Astrocyte (in vitro differentiated cells and primary cell): ENCODE measurements at regions not wholly inside any gene's neighbourhood (a gene's known extent, or its start where the extent isn't known, plus 50 kb on each side); places are given as distances from the start of the nearest gene placed in this dataset.
A peak's percentile ranks its signal among the peaks of the same experiment; 100 is the strongest.

Experiments used
- DNase-seq: peaks from one replicate; pipeline ENCODE4 v3.0.0-alpha.2; 2010; ENCODE audit warnings: low read depth
- FAIRE-seq: peaks from 2 replicates; lab custom pipeline; 2011; peaks lifted over from hg19 to GRCh38; lab: Jason Lieb, UNC
- H2AFZ ChIP-seq: 2 replicates; pipeline ENCODE4 v1.6.0; 2012; ENCODE audit warnings: low read depth, low read length, inconsistent platforms
- H3K27ac ChIP-seq: 2 replicates; pipeline ENCODE4 v1.5.1; 2011; ENCODE audit warnings: low read depth, low read length, inconsistent platforms
- H3K27me3 ChIP-seq: 2 replicates; pipeline ENCODE4 v1.6.0; 2011; ENCODE audit warnings: low read length, inconsistent platforms; ENCODE audit not compliant: insufficient read depth
- H3K36me3 ChIP-seq: 2 replicates; pipeline ENCODE4 v1.5.1; 2011; ENCODE audit warnings: low read length, inconsistent platforms; ENCODE audit not compliant: insufficient read depth
- H3K4me1 ChIP-seq: 2 replicates; pipeline ENCODE4 v1.5.1; 2011; ENCODE audit warnings: low read length, inconsistent platforms; ENCODE audit not compliant: insufficient read depth
- H3K4me2 ChIP-seq: 2 replicates; pipeline ENCODE4 v1.6.0; 2012; ENCODE audit warnings: low read length, inconsistent platforms
- H3K4me3 ChIP-seq: 2 replicates; pipeline ENCODE4 v1.5.1; 2011; ENCODE audit warnings: low read depth, mild to moderate bottlenecking, low read length, inconsistent platforms; ENCODE audit not compliant: insufficient read depth
- H3K79me2 ChIP-seq: 2 replicates; pipeline ENCODE4 v1.6.0; 2012; ENCODE audit warnings: mild to moderate bottlenecking, low read length, inconsistent platforms; ENCODE audit not compliant: insufficient read depth
- H3K9ac ChIP-seq: 2 replicates; pipeline ENCODE4 v1.6.0; 2012; ENCODE audit warnings: mild to moderate bottlenecking, low read length, inconsistent platforms
- H3K9me3 ChIP-seq: 2 replicates; pipeline ENCODE4 v1.5.1; 2012; ENCODE audit warnings: low read depth, mild to moderate bottlenecking, low read length, inconsistent platforms; ENCODE audit not compliant: insufficient read depth
- H4K20me1 ChIP-seq: 2 replicates; pipeline ENCODE4 v1.6.0; 2012; ENCODE audit warnings: low read length, inconsistent platforms; ENCODE audit not compliant: insufficient read depth
- H3K27ac Mint-ChIP-seq: one replicate; pipeline ENCODE4 v1.8.0; 2021; ENCODE audit warnings: mild to moderate bottlenecking, mixed read lengths; ENCODE audit not compliant: unreplicated experiment
- H3K27me3 Mint-ChIP-seq: one replicate; pipeline ENCODE4 v1.8.0; 2021; ENCODE audit warnings: low read depth, mixed read lengths; ENCODE audit not compliant: unreplicated experiment
- H3K36me3 Mint-ChIP-seq: one replicate; pipeline ENCODE4 v1.8.0; 2021; ENCODE audit warnings: low read depth, mixed read lengths; ENCODE audit not compliant: unreplicated experiment
- H3K4me1 Mint-ChIP-seq: one replicate; pipeline ENCODE4 v1.8.0; 2021; ENCODE audit warnings: low read depth, mixed read lengths; ENCODE audit not compliant: unreplicated experiment
- H3K4me3 Mint-ChIP-seq: one replicate; pipeline ENCODE4 v1.8.0; 2021; ENCODE audit warnings: mild to moderate bottlenecking, moderate library complexity, mixed read lengths; ENCODE audit not compliant: unreplicated experiment
- H3K9me3 Mint-ChIP-seq: one replicate; pipeline ENCODE4 v1.8.0; 2021; ENCODE audit warnings: mild to moderate bottlenecking, mixed read lengths; ENCODE audit not compliant: unreplicated experiment
- EZH2 ChIP-seq: IDR thresholded peaks from 2 replicates; pipeline ENCODE4 v1.6.1; 2012; ENCODE audit warnings: mild to moderate bottlenecking, low read length, inconsistent platforms; ENCODE audit not compliant: insufficient read depth
- TF ChIP-seq, protein P1 (sequence below): IDR thresholded peaks from 2 replicates; pipeline ENCODE4 v1.5.1; 2011; ENCODE audit warnings: low read depth, mild to moderate bottlenecking, inconsistent platforms, low read length, moderate library complexity; ENCODE audit not compliant: insufficient read depth

DNA sequence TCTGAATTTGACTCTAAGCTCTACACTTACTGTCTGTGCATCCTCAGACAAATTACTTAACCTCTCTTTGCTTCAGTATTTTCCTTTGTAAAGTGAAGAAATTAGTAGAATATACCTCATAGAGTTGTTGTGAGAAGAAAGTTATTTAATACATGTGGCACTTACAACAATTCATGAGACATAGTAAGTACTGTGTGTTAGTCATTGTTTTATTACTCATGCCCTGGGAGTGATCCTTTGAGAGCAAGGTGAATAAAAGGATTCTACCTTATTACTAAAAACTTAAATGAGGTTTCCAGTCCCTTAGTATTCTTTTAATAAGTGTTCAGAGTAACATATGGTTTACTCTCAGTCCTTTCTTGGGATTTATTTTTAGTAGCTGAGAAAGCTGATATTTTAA, 233.6 kb upstream of the MAP3K7 start:
- H3K4me2 ChIP-seq: no peak overlapping the region
- H3K4me1 ChIP-seq: no peaks in the 10 kb centered on the region
- H2AFZ ChIP-seq: no peak overlapping the region
- Mint-ChIP-seq H3K27me3 (no peaks in the 10 kb centered on the region), H3K4me3 (no peak overlapping the region), H3K9me3 (no peaks in the 10 kb centered on the region), H3K36me3 (no peaks in the 10 kb centered on the region), H3K4me1 (peaks cover 3% of the 10 kb centered on the region), H3K27ac (no peak overlapping the region)
- H3K4me3 ChIP-seq: no peak overlapping the region
- H3K36me3 ChIP-seq: no peaks in the 10 kb centered on the region
- DNase-seq: no peak
- FAIRE-seq: no peak
- H3K79me2 ChIP-seq: no peaks in the 10 kb centered on the region
- H3K27ac ChIP-seq: no peak overlapping the region
- no peak for TF ChIP-seq EZH2
- TF ChIP-seq, protein P1, sequence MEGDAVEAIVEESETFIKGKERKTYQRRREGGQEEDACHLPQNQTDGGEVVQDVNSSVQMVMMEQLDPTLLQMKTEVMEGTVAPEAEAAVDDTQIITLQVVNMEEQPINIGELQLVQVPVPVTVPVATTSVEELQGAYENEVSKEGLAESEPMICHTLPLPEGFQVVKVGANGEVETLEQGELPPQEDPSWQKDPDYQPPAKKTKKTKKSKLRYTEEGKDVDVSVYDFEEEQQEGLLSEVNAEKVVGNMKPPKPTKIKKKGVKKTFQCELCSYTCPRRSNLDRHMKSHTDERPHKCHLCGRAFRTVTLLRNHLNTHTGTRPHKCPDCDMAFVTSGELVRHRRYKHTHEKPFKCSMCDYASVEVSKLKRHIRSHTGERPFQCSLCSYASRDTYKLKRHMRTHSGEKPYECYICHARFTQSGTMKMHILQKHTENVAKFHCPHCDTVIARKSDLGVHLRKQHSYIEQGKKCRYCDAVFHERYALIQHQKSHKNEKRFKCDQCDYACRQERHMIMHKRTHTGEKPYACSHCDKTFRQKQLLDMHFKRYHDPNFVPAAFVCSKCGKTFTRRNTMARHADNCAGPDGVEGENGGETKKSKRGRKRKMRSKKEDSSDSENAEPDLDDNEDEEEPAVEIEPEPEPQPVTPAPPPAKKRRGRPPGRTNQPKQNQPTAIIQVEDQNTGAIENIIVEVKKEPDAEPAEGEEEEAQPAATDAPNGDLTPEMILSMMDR: no peak
- H3K27me3 ChIP-seq: no peaks in the 10 kb centered on the region
- no peak overlapping the region for H3K9ac ChIP-seq
- no peaks in the 10 kb centered on the region for H3K9me3 ChIP-seq
- no peaks in the 10 kb centered on the region for H4K20me1 ChIP-seq

DNA sequence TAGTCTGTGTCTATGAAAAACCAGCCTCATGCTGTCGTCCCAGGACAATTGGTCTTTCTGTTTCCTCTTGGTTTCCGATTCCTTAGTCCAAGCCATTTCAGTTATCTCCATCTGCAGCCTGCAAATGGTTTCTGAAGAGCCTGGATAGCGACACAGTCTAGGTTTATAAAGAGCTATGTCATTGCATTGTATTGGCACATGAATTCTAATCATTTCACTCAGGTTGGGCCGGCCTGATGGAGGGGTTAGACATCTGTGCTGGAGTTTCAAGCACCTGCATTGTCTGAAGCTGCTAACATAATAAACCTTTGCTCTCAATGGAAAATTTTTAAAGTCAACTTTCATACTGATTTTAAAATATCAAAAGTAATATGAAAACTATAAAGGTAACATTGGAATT, 232.6 kb upstream of the MAP3K7 start:
- peaks cover 2% of the 10 kb centered on the region for H3K9me3 Mint-ChIP-seq

DNA sequence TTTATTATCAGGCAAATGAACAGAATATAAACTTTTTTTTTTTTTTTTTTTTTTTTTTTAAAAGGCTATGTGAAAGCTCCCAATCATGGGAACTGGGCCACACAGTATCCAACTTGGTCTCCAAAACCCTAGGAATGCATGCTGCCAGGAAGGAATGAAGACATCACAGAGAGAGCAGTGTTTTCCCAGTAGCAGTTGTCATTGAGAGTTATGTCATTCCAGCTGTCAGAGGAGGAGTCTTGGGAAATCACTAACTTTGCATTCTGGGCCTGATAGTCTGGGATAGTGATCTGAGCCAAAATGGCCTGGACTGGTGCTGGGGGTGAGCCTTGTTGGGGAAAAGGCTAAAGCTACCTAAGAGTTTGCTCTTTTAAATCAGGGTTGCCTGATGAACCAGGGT, 231.3 kb upstream of the MAP3K7 start:
- no peak overlapping the region for H2AFZ ChIP-seq
- peak overlapping the region; percentile 3 for H3K27ac Mint-ChIP-seq
- no peak for DNase-seq
- no peaks in the 10 kb centered on the region for H3K4me1 ChIP-seq
- FAIRE-seq: no peak
- H3K4me3 ChIP-seq: no peak overlapping the region
- no peak overlapping the region for H3K27ac ChIP-seq
- TF ChIP-seq EZH2: no peak
- TF ChIP-seq, protein P1: no peak
- peaks cover 3% of the 10 kb centered on the region for H3K4me1 Mint-ChIP-seq
- H4K20me1 ChIP-seq: no peaks in the 10 kb centered on the region
- H3K27me3 ChIP-seq: no peaks in the 10 kb centered on the region
- H3K9ac ChIP-seq: no peak overlapping the region
- no peak overlapping the region for H3K4me2 ChIP-seq
- H3K36me3 ChIP-seq: no peaks in the 10 kb centered on the region
- H3K36me3 Mint-ChIP-seq: no peaks in the 10 kb centered on the region
- no peak overlapping the region for H3K4me3 Mint-ChIP-seq
- no peaks in the 10 kb centered on the region for H3K79me2 ChIP-seq
- no peaks in the 10 kb centered on the region for H3K9me3 ChIP-seq
- peaks cover 6% of the 10 kb centered on the region for H3K9me3 Mint-ChIP-seq
- no peaks in the 10 kb centered on the region for H3K27me3 Mint-ChIP-seq

More for the DNA sequence above, 232.6 kb upstream of the MAP3K7 start:
- Histone ChIP-seq H3K9me3 (no peaks in the 10 kb centered on the region), H3K36me3 (no peaks in the 10 kb centered on the region), H4K20me1 (no peaks in the 10 kb centered on the region), H3K4me2 (no peak overlapping the region), H3K27me3 (no peaks in the 10 kb centered on the region), H3K27ac (no peak overlapping the region), H3K79me2 (no peaks in the 10 kb centered on the region), H2AFZ (no peak overlapping the region), H3K9ac (no peak overlapping the region), H3K4me1 (no peaks in the 10 kb centered on the region), H3K4me3 (no peak overlapping the region)
- Mint-ChIP-seq H3K36me3 (no peaks in the 10 kb centered on the region), H3K27me3 (no peaks in the 10 kb centered on the region), H3K27ac (no peak overlapping the region), H3K4me1 (peaks cover 3% of the 10 kb centered on the region), H3K4me3 (no peak overlapping the region)
- no peak for TF ChIP-seq EZH2
- TF ChIP-seq, protein P1: no peak
- FAIRE-seq: no peak
- no peak for DNase-seq
